Activated CD4-positive, alpha-beta memory T cell treated with anti-CD3 and anti-CD28 coated beads for 36 hours (primary cell): ENCODE measurements at regions not wholly inside any gene's neighbourhood (a gene's known extent, or its start where the extent isn't known, plus 50 kb on each side); places are given as distances from the start of the nearest gene placed in this dataset.

Source experiments
- CTCF ChIA-PET: fragments of 350-600 bp; sonication (Branson Sonifier 250); formaldehyde crosslinking; loops from one replicate; lab custom pipeline; 2021; ENCODE audit warnings: antibody characterized with exemption, inconsistent platforms; lab: Charles Lee
- POLR2A ChIA-PET: fragments of 350-600 bp; sonication (Branson Sonifier 250); formaldehyde crosslinking; loops from one replicate; lab custom pipeline; 2021; ENCODE audit warnings: antibody characterized with exemption; lab: Charles Lee
- DNase-seq: peaks from one replicate; pipeline ENCODE4 v3.0.0-alpha.2; 2020
- H3K27ac Mint-ChIP-seq: one replicate; pipeline ENCODE4 v1.8.0; 2021; ENCODE audit warnings: mixed read lengths
- H3K27me3 Mint-ChIP-seq: one replicate; pipeline ENCODE4 v1.8.0; 2021; ENCODE audit warnings: mixed read lengths
- H3K36me3 Mint-ChIP-seq: one replicate; pipeline ENCODE4 v1.8.0; 2021; ENCODE audit warnings: mixed read lengths
- H3K4me1 Mint-ChIP-seq: one replicate; pipeline ENCODE4 v1.8.0; 2021; ENCODE audit warnings: low read depth, mixed read lengths
- H3K4me3 Mint-ChIP-seq: one replicate; pipeline ENCODE4 v1.8.0; 2021; ENCODE audit warnings: mild to moderate bottlenecking, mixed read lengths
- H3K9me3 Mint-ChIP-seq: one replicate; pipeline ENCODE4 v1.8.0; 2021; ENCODE audit warnings: mixed read lengths
- intact Hi-C: fragments of 100-400 bp; cut with micrococcal nuclease; formaldehyde crosslinking; loops from one replicate; pipeline ENCODE4 v1.15.1; 2023

GRCh38 chr9:105188746-105189145, 55.7 kb upstream of the SLC44A1 start:
- ChIA-PET CTCF (no interaction called here), POLR2A (interaction anchor here (0.6 kb wide), 1 partner anchor 57 kb away, joined by 3 read pairs; no protein-coding TSS in a partner anchor)
- no peak for DNase-seq
- Mint-ChIP-seq H3K36me3 (no peaks in the 10 kb centered on the region), H3K27me3 (peaks cover 5% of the 10 kb centered on the region), H3K27ac (no peak overlapping the region), H3K4me1 (peaks cover 1% of the 10 kb centered on the region), H3K4me3 (no peak overlapping the region), H3K9me3 (no peaks in the 10 kb centered on the region)
- intact Hi-C loops: no loop called here

GRCh38 chr9:105191508-105192121, 52.8 kb upstream of the SLC44A1 start:
- intact Hi-C loops: no loop called here
- POLR2A ChIA-PET: no interaction called here
- Mint-ChIP-seq H3K9me3 (no peaks in the 10 kb centered on the region), H3K27me3 (peaks cover 9% of the 10 kb centered on the region), H3K36me3 (no peaks in the 10 kb centered on the region), H3K27ac (no peak overlapping the region), H3K4me3 (no peak overlapping the region), H3K4me1 (peaks cover 1% of the 10 kb centered on the region)
- no peak for DNase-seq
- CTCF ChIA-PET: no interaction called here

DNA sequence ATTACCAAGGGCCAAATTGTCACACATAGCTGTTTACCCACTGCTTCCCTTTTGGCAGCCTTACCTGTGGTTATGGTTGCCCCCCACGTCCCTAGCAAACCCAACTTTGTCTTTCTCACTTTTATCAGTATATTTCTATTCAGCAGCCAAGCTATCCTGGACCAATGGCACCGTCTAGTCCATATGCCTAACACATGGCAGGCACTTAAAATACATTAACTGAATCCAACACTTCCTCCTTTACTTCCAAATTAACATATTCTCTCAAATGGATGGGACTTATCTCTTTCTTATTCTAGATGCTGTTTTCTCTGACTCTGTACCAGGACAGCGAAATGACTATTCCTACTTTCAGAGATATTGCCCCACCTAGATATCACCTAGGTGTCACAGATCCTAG, 50.9 kb upstream of the SLC44A1 start:
- POLR2A ChIA-PET: no interaction called here
- no peaks in the 10 kb centered on the region for H3K9me3 Mint-ChIP-seq
- no peak overlapping the region for H3K27ac Mint-ChIP-seq
- no peak overlapping the region for H3K4me3 Mint-ChIP-seq
- no peaks in the 10 kb centered on the region for H3K36me3 Mint-ChIP-seq
- H3K27me3 Mint-ChIP-seq: peaks cover 9% of the 10 kb centered on the region
- CTCF ChIA-PET: no interaction called here
- no peak for DNase-seq
- intact Hi-C loops: no loop called here
- peaks cover 1% of the 10 kb centered on the region for H3K4me1 Mint-ChIP-seq

GRCh38 chr9:105194234-105194633, 50.2 kb upstream of the SLC44A1 start:
- Mint-ChIP-seq H3K27ac (no peak overlapping the region), H3K4me3 (no peak overlapping the region), H3K27me3 (peaks cover 7% of the 10 kb centered on the region), H3K4me1 (peaks cover 1% of the 10 kb centered on the region), H3K9me3 (no peaks in the 10 kb centered on the region), H3K36me3 (no peaks in the 10 kb centered on the region)
- ChIA-PET CTCF (no interaction called here), POLR2A (no interaction called here)
- intact Hi-C loops: no loop called here
- no peak for DNase-seq
